T-helper 17 cell (primary cell): ENCODE measurements at regions not wholly inside any gene's neighbourhood (a gene's known extent, or its start where the extent isn't known, plus 50 kb on each side); places are given as distances from the start of the nearest gene placed in this dataset.

Source experiments
- ATAC-seq: fragments of 150-1000 bp; cut with Tn5 transposase; 2 replicates; pipeline ENCODE4 v1.10.0; 2021; ENCODE audit warnings: mild to moderate bottlenecking, moderate library complexity
- DNase-seq, 3 donors: peaks; one replicate each; pipeline versions ENCODE4 v3.0.0 to v3.0.0-alpha.2; 2020 to 2021
- H3K9me3 ChIP-seq: one replicate; pipeline ENCODE4 v1.7.0; 2013; ENCODE audit warnings: low read length, mild to moderate bottlenecking; ENCODE audit not compliant: control insufficient read depth, poor library complexity, severe bottlenecking
- H3K27ac Mint-ChIP-seq: one replicate; pipeline ENCODE4 v1.8.0; 2022; ENCODE audit warnings: mild to moderate bottlenecking, moderate library complexity, mixed read lengths
- H3K27me3 Mint-ChIP-seq: one replicate; pipeline ENCODE4 v1.8.0; 2022; ENCODE audit warnings: mixed read lengths
- H3K36me3 Mint-ChIP-seq: one replicate; pipeline ENCODE4 v1.8.0; 2022; ENCODE audit warnings: low read depth, mixed read lengths
- H3K4me1 Mint-ChIP-seq: one replicate; pipeline ENCODE4 v1.8.0; 2022; ENCODE audit warnings: mild to moderate bottlenecking, mixed read lengths
- H3K4me3 Mint-ChIP-seq: one replicate; pipeline ENCODE4 v1.8.0; 2022; ENCODE audit warnings: mild to moderate bottlenecking, moderate library complexity, mixed read lengths

DNA sequence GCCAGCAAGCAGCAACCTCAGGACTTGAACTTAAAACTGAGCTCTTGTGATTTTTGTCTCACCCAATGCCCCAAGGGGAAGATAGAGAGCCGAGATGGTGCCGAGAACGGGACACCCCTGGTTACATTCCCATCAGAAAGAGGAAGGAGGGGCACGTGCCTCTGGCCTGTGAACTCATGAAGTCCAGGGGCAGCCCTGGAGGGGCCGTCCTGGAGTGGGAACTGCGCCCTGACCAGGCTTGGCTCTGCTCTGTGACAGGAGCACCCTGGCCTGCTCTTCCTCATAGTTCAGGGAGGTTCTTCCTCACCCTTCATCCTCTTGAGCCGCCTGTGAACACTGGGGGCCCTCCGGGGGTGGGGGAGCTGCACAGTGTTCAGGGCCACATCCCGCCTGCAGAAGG is 130.3 kb upstream of the FOXF1 start:
- no peaks in the 10 kb centered on the region for H3K9me3 ChIP-seq
- Mint-ChIP-seq H3K4me3 (no peak overlapping the region), H3K27me3 (peaks cover 18% of the 10 kb centered on the region), H3K27ac (no peak overlapping the region), H3K36me3 (peaks cover 3% of the 10 kb centered on the region), H3K4me1 (no peaks in the 10 kb centered on the region)
- ATAC-seq (no peak), DNase-seq (no peak)

DNA sequence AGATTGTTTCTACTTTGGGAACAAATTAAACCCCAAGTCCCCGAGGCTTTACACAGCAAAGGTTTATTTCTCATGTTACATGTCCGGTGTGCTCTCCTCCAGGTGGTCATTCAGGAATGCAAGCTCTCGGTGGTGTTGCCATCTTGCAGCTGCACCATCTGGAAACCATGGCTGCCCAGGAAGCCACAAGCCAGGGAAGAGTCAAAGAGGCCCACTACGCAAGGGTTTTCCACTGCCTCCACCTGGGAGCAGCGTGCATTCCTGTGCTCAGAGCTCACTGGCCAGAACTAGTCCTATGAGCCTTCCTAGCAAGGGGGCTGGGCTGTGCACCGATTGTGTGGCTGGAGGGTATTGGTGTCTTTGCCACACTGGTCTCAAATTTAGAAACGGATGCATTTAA is 128.8 kb upstream of the FOXF1 start:
- DNase-seq = no peak
- no peak overlapping the region for H3K27ac Mint-ChIP-seq
- ATAC-seq = no peak
- H3K4me1 Mint-ChIP-seq = no peaks in the 10 kb centered on the region
- H3K4me3 Mint-ChIP-seq = no peak overlapping the region
- H3K9me3 ChIP-seq = no peaks in the 10 kb centered on the region
- peaks cover 21% of the 10 kb centered on the region for H3K27me3 Mint-ChIP-seq
- peaks cover 3% of the 10 kb centered on the region for H3K36me3 Mint-ChIP-seq

DNA sequence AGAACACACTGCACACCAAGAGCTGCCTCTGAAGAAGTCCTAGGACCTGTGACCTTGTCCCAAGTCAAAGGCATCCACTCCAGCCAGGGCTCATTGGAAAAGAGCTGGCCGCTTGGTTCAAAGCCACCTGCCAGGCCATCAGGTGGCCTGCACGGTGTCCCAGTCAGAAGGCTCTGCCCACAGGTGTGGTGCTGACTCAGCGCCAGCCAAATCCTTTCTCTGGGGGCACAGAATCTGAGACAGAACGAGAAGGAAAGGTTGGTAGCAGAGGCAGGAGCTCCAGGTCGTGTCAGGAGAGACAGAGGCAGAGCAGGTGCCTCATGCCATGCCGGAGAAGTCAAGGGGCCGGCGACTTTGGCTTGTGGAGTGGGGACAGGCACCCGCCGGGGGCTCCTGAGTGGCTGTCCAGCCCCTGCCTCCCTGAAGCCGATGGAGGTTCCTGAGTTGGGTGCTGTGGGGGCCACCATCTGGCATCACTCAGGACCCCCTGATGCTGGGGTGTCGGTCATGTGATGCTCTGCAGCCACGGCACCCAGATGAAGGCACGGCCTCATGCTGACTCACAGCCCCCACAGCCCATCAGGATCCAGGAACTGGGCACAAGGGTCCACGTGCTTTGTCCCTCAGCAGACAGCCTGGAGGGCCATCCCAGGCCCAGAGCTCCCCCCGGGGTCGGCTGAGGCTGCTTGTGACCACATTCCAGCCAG is 128.1 kb upstream of the FOXF1 start:
- H3K9me3 ChIP-seq = no peaks in the 10 kb centered on the region
- no peak for ATAC-seq
- no peak for DNase-seq
- peaks cover 3% of the 10 kb centered on the region for H3K36me3 Mint-ChIP-seq
- H3K4me3 Mint-ChIP-seq = no peak overlapping the region
- peaks cover 23% of the 10 kb centered on the region for H3K27me3 Mint-ChIP-seq
- no peaks in the 10 kb centered on the region for H3K4me1 Mint-ChIP-seq
- no peak overlapping the region for H3K27ac Mint-ChIP-seq

DNA sequence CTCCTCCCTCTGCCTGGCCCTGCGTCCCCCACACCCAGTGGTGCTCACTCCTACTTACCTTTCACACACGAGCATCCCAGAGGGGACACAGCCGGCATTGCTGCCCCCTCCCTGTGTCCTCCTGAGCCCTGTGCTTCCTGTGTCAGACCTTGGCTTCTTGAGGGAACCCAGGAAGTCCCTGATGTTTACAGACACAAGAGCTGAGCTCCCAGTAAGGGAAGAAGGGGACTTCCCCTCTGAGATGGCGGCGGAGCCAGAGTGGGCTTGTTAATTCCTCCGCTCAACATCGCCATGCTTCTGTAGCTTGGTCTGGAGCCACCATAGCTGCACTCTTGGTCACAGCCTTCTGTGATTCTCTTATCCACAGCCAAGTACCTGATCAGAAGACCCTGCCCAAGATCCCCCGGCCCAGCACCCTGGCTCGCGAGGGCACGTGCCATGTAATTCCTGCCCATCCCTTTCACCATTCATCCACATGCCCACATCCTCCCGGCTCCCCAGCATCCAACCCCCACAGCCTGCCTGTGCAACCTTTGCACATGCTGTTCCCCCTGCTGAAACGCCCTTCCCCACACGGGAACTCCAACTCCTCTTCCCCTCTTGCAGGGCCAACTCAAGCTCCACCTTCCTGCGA is 127.4 kb upstream of the FOXF1 start:
- Mint-ChIP-seq H3K4me1 (no peaks in the 10 kb centered on the region), H3K27me3 (peaks cover 23% of the 10 kb centered on the region), H3K4me3 (no peak overlapping the region), H3K27ac (no peak overlapping the region), H3K36me3 (peaks cover 3% of the 10 kb centered on the region)
- no peak for ATAC-seq
- H3K9me3 ChIP-seq = no peaks in the 10 kb centered on the region
- no peak for DNase-seq

DNA sequence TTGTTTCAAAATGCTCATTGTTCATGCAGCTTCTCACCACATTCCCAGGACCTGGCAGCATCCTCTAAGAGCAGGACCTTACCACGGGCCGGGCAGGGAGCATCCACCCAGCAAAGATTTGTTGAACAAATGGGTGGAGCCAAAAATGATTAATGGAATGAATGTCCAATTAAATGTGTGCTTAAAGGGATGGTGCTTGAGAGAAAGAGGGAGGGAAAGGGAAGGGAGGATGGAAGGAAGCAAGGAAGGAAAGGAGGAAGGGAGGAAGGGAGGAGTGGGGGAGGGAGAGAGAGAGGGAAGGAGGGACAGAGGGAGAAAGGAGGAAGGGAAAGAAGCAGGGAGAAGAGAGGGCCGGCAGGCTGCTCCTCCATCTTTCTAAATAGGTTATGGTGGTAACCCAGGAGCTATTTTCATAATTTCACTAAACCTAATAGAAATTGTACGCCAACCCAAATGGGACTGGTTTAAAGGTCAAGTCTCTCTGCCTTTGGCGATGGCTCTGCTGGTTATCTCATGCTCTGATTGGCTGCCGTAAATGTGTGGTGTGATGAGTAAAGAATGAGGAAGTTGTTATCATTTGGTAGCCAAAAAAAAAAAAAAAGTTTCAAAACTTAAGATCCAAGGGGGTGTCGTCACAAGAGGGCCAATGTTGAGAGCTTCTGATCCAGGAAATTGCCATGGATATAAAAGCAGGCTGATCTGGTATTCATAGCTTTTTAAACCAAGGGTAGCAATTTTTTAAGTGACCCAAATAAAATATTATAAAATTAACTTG is 126.7 kb upstream of the FOXF1 start:
- H3K36me3 Mint-ChIP-seq = peaks cover 3% of the 10 kb centered on the region
- H3K27me3 Mint-ChIP-seq = peaks cover 23% of the 10 kb centered on the region
- ATAC-seq (no peak), DNase-seq (no peak)
- no peaks in the 10 kb centered on the region for H3K4me1 Mint-ChIP-seq
- H3K9me3 ChIP-seq = no peaks in the 10 kb centered on the region
- H3K27ac Mint-ChIP-seq = no peak overlapping the region
- H3K4me3 Mint-ChIP-seq = no peak overlapping the region

DNA sequence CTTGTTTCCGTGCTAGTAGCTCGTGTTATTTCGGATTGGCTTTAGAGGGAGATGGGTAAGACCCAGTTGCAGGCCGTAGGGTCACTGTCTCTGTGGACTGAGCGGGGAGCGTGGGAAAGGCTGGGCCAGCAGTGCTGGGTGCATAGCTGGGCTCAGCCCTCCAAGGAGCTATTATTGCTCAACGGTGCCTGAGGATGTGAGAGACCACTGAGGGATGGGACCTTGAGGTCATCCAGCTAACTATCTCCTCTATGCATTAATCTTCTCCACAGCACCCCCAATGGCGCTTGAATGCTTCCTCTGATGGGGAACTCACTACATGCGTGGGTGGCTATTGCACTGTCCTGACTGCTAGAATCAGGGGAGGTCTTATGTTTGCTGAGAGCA is 126.1 kb upstream of the FOXF1 start:
- DNase-seq (no peak), ATAC-seq (no peak)
- H3K36me3 Mint-ChIP-seq = peaks cover 3% of the 10 kb centered on the region
- no peaks in the 10 kb centered on the region for H3K4me1 Mint-ChIP-seq
- no peaks in the 10 kb centered on the region for H3K9me3 ChIP-seq
- H3K27me3 Mint-ChIP-seq = peaks cover 23% of the 10 kb centered on the region
- no peak overlapping the region for H3K27ac Mint-ChIP-seq
- H3K4me3 Mint-ChIP-seq = no peak overlapping the region

DNA sequence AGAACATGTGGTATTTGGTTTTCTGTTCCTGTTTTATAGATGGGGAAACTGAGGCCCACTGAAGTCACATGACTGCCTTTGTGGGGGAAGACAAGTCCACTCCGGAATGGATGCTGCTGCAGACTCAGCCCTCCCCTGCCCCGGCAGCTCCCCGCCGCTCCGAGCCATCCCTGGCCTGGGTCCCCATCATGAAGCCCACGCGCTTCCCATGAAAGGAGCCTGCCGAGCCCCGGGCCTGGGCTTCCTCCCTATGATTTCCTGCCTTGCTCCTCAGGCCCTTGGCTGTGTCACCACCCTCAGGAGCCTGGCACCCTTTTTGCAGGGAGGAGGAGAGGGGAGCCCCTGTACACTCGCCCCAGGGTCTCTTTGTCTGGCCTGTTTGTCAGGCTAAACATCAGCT is 125.3 kb upstream of the FOXF1 start:
- Mint-ChIP-seq H3K27me3 (peaks cover 21% of the 10 kb centered on the region), H3K27ac (no peak overlapping the region), H3K36me3 (peaks cover 3% of the 10 kb centered on the region), H3K4me3 (no peak overlapping the region), H3K4me1 (no peaks in the 10 kb centered on the region)
- H3K9me3 ChIP-seq = no peaks in the 10 kb centered on the region
- ATAC-seq (no peak), DNase-seq (no peak)

DNA sequence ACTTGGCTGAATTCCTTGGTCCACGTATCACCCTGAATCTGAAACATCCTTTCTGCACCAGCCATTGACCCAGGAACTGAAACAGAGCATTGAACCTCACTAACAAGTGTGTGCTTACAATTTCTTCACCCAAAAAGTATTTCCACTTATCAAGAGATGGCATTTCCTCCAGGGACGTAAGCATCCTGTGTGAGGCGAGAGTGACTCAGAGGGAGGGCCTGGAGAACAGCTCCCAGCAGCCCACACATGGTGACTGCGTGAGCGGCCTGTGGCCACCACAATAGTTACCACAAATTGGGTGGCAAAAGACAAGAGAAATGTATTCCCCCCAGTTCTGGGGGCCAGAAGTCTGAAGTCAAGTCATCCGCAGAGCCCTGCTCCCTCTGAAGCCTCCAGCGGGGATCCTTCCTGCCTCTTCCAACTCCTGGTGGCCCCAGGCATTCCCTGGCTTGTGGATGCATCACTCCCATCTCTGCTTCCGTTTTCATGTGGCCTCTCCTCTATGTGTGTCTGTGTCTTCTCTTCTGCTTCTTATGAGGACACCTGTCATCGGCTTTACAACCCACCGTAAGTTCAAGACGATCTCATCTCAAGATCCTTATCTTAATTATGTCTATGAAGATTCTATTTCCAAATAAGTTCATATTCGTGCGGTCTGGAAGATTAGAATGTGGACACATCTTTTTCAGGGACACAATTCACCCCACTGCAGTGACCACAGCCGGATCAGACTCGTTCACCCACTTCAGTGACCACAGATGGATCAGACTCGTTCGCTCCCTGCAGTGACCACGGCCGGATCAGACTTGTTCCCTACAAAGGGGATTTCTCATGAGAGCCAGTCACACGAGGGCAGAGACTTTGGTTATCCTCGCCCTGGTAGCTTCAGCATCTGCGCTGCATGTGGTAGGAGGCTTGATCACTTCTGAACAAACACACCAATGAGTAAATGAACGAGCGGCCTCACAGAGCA is 122.6 kb upstream of the FOXF1 start:
- H3K4me3 Mint-ChIP-seq = no peak overlapping the region
- H3K4me1 Mint-ChIP-seq = no peaks in the 10 kb centered on the region
- peaks cover 5% of the 10 kb centered on the region for H3K27me3 Mint-ChIP-seq
- H3K27ac Mint-ChIP-seq = no peak overlapping the region
- H3K36me3 Mint-ChIP-seq = peaks cover 3% of the 10 kb centered on the region
- ATAC-seq (no peak), DNase-seq (no peak)
- no peaks in the 10 kb centered on the region for H3K9me3 ChIP-seq

DNA sequence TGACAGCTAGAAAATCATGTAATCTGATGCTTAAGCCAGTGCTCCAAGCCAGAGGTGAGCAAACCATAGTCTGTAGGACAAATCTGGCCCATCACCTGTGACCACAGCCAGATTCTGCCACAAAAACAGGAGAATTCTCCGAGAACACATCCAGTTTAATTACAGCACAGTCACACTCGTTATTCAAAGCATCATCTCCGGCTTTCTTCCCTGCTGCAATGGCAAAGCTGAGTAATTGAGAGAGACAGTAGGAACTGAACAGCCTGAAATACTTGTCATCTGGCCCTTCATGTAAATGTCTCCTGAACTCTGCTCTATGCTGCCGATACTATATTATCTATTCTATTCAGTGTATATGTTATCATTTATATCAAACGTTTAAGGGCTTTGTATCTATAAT is 121.4 kb upstream of the FOXF1 start:
- H3K9me3 ChIP-seq = no peaks in the 10 kb centered on the region
- Mint-ChIP-seq H3K36me3 (no peaks in the 10 kb centered on the region), H3K27me3 (peaks cover 5% of the 10 kb centered on the region), H3K4me3 (no peak overlapping the region), H3K27ac (no peak overlapping the region), H3K4me1 (no peaks in the 10 kb centered on the region)
- DNase-seq (no peak), ATAC-seq (no peak)

DNA sequence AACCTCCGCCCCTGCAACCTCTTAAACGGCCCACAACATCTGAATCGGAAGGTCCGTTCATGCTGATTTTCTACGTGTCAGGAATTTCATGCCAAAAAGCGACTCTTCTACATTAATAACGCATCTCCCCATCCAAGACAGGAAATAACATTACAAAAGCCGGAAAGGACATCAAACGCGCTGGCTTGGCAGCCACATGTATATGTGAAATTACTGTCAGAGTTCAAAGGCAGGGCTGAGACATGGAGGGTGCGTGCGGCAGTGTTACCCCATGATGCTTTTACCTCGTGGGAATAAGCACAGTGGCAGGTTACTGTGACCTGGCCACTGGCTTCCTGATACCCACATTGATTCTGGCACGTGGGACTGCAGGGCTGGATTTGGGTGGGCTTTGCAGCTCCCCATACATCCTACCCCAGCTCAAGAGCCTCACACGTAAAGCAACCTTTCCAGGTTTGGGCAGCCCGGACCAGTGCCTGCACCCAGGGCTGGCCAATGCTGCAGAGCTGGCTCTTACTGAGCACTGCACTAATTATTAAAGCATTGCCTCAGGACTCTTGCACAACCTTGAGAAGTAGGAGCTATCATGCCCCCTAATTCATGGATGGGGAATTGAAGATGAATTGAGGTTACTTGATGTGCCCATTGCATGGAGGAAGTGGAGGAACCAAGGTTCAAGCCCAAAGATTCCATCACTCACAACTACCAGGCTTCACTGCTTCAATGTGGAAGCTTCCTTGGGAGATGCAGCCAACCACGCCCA is 120.6 kb upstream of the FOXF1 start:
- peaks cover 5% of the 10 kb centered on the region for H3K27me3 Mint-ChIP-seq
- H3K36me3 Mint-ChIP-seq = no peaks in the 10 kb centered on the region
- no peak for DNase-seq
- no peak for ATAC-seq
- no peaks in the 10 kb centered on the region for H3K9me3 ChIP-seq
- H3K4me1 Mint-ChIP-seq = no peaks in the 10 kb centered on the region
- no peak overlapping the region for H3K4me3 Mint-ChIP-seq
- H3K27ac Mint-ChIP-seq = no peak overlapping the region

DNA sequence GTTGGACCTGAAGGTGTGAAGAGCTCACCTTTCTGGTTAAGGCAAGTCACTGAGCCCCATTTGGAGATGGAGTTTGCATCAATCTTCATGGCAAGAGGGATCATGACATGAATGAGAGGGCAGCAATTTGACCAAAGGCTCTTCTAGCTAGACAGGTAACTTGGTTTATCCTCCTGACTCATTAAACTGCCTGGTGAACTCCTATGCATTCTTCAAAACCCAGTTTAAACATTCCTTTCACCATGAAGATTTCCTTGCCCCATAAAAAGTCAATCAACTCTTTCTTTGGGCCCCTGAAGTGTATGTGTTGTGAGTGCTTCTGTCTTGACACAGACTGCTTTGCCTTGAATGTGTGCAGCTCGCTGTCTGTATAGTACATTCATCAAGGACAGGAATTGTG is 120.0 kb upstream of the FOXF1 start:
- ATAC-seq (no peak), DNase-seq (no peak)
- H3K36me3 Mint-ChIP-seq = no peaks in the 10 kb centered on the region
- H3K4me1 Mint-ChIP-seq = no peaks in the 10 kb centered on the region
- no peak overlapping the region for H3K4me3 Mint-ChIP-seq
- H3K27me3 Mint-ChIP-seq = peaks cover 5% of the 10 kb centered on the region
- no peak overlapping the region for H3K27ac Mint-ChIP-seq
- H3K9me3 ChIP-seq = no peaks in the 10 kb centered on the region

DNA sequence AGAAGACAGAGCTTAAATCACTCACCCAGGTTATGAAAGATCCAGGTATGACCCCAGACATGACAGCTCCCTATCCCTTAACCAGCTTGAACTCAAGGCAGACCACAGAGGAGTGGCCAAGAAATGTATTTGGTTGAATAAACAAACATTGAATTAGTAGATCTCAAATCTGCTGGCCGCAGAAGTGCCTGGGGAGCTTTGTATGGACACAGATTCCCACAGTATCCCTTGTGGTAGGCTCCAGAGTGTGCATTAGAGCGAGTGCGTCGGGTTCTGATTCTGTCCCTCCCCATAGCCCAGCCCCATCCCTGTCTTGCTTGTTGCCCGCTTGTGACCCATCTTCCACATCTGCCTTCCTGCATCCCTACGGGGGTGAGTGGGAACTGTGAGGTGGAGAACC is 118.8 kb upstream of the FOXF1 start:
- Mint-ChIP-seq H3K4me3 (no peak overlapping the region), H3K4me1 (no peaks in the 10 kb centered on the region), H3K27ac (no peak overlapping the region), H3K36me3 (no peaks in the 10 kb centered on the region), H3K27me3 (peaks cover 2% of the 10 kb centered on the region)
- ATAC-seq (no peak), DNase-seq (no peak)
- no peaks in the 10 kb centered on the region for H3K9me3 ChIP-seq
